ENCODE measurements at regions not wholly inside any gene's neighbourhood (a gene's known extent, or its start where the extent isn't known, plus 50 kb on each side); places are given as distances from the start of the nearest gene placed in this dataset.
A peak's percentile ranks its signal among the peaks of the same experiment; 100 is the strongest.

DNA sequence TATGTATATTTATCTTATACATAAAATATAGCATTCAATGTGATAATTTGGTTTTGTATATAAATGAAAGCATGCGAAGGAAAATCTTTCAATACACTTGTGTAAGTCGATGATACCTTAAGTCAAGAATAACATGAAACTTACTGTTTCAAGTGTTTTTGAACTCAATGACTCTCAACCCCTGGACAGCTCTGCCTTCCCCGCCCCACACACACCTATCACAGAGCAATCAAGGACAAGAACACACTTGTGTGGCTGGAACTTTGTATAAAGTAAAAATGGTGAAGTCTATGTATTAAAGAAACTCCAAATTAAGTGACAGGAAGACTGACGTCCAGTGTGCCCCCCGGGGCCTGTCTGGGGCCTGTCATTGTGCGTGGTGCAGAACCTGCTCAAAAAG, 478.6 kb upstream of the AKR1E2 start:
- peaks cover 47% of the 10 kb centered on the region for H3K4me1 Mint-ChIP-seq (ENCODE audit: low read depth)
- no peak overlapping the region for H3K27ac Mint-ChIP-seq
- no peak overlapping the region for H3K4me3 Mint-ChIP-seq
- H3K9me3 Mint-ChIP-seq: no peaks in the 10 kb centered on the region
- H3K27me3 Mint-ChIP-seq (ENCODE audit: insufficient read depth): no peaks in the 10 kb centered on the region; the same call in 1 of the 2 replicates
- TF ChIP-seq, protein P1, sequence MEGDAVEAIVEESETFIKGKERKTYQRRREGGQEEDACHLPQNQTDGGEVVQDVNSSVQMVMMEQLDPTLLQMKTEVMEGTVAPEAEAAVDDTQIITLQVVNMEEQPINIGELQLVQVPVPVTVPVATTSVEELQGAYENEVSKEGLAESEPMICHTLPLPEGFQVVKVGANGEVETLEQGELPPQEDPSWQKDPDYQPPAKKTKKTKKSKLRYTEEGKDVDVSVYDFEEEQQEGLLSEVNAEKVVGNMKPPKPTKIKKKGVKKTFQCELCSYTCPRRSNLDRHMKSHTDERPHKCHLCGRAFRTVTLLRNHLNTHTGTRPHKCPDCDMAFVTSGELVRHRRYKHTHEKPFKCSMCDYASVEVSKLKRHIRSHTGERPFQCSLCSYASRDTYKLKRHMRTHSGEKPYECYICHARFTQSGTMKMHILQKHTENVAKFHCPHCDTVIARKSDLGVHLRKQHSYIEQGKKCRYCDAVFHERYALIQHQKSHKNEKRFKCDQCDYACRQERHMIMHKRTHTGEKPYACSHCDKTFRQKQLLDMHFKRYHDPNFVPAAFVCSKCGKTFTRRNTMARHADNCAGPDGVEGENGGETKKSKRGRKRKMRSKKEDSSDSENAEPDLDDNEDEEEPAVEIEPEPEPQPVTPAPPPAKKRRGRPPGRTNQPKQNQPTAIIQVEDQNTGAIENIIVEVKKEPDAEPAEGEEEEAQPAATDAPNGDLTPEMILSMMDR (IDR thresholded peaks at IDR 0.05): no peak
- DNase-seq: no peak
- H3K36me3 Mint-ChIP-seq (ENCODE audit: low read depth): peaks cover 6% of the 10 kb centered on the region

DNA sequence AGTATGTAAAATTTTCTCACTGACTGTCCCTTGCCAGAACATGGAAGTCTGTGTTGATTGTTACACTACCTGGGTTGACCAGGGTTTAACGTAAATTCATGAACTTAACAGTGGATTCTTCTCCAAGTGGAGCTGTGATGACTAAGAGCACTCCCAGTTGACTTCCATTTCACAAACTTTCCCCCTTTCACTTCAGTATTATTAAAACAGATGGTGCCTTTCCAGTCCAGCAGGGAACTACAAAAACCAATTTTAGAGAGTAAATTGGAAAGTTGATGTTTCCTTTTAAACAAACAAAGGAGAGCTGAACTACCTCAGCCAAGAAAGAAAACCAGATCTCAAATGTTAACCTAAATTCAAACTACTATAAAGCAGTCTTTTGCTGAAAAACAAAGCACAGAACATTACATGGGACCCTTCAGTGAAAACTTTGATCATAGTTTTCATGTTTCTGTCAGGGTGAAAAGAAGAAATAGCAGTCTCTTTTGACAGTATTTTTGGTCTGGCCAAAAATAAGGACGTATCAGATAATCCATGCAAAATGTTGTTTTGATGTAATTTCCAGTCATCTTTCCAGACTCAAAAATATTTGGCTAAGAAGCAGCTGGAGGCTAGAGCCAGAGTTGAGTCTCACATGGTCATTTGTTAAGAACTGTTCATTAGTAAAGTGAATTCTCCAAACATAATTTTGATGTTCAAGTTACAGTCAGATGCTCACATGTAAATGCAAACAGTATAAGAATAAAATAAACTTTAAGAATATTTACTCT, 479.9 kb upstream of the AKR1E2 start:
- Mint-ChIP-seq H3K4me3 (no peak overlapping the region; the same call in 1 of the 2 replicates), H3K4me1 (ENCODE audit: low read depth) (peaks cover 34% of the 10 kb centered on the region), H3K36me3 (ENCODE audit: low read depth) (peaks cover 11% of the 10 kb centered on the region), H3K9me3 (no peaks in the 10 kb centered on the region), H3K27ac (peak overlapping the region; percentile 99), H3K27me3 (ENCODE audit: insufficient read depth) (no peaks in the 10 kb centered on the region; the same call in 1 of the 2 replicates)
- TF ChIP-seq, protein P1 (IDR thresholded peaks at IDR 0.05): no peak
- DNase-seq: no peak

DNA sequence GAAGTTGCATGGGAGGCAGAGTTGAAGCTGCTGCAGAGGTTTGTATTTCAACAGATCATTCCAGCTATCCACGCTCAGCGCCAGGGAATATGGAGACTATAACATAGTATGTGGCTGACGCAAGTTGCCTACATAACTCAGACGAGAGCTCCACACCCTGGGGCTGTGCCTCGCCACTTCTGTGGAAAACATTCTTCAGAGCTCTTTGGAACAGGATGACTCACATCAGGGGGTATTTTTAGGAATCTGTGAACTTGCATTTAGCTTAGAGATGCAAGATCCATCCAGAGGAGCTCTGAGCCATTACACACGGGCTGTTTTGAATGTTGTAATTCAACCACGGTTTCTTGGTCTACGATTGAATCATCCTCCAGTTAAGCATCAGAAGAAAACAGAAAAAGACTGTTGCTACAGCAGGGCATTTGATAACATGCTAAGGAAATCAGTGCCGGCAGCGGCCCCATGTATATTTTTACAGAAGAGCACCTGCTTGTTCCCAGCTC, 481.5 kb upstream of the AKR1E2 start:
- peak overlapping the region; percentile 71 for H3K4me3 Mint-ChIP-seq
- peak overlapping the region; percentile 99 for H3K27ac Mint-ChIP-seq
- DNase-seq: peak; percentile 100
- peaks cover 11% of the 10 kb centered on the region for H3K36me3 Mint-ChIP-seq (ENCODE audit: low read depth)
- H3K9me3 Mint-ChIP-seq: no peaks in the 10 kb centered on the region
- H3K27me3 Mint-ChIP-seq (ENCODE audit: insufficient read depth): no peaks in the 10 kb centered on the region; the same call in 1 of the 2 replicates
- TF ChIP-seq, protein P1 (IDR thresholded peaks at IDR 0.05): peak; percentile 53
- H3K4me1 Mint-ChIP-seq (ENCODE audit: low read depth): peaks cover 39% of the 10 kb centered on the region

DNA sequence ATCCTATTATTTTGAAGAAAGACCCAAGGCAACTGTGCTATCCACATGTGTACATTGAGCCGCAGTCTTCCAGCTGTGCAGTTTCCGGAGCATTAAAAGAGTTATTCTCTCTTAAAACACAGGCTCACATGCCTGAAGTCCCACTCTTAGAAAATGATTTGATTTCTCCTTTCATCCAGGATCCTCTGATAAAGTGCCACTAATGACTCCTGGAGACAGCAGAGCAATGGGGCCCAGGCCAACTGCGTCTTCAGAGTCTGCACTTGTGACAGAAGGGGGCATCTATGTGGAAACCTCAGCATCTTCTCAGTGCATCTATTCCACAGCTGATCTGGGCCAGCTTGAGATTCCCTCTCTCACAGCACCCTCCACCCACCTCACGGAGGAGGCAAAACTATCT, 482.1 kb upstream of the AKR1E2 start:
- peak overlapping the region; percentile 71 for H3K4me3 Mint-ChIP-seq
- H3K9me3 Mint-ChIP-seq: no peaks in the 10 kb centered on the region
- no peaks in the 10 kb centered on the region; the same call in 1 of the 2 replicates for H3K27me3 Mint-ChIP-seq (ENCODE audit: insufficient read depth)
- H3K36me3 Mint-ChIP-seq (ENCODE audit: low read depth): peaks cover 11% of the 10 kb centered on the region
- peak; percentile 10 for DNase-seq
- H3K4me1 Mint-ChIP-seq (ENCODE audit: low read depth): peaks cover 39% of the 10 kb centered on the region
- TF ChIP-seq, protein P1 (IDR thresholded peaks at IDR 0.05): no peak
- peak overlapping the region; percentile 99 for H3K27ac Mint-ChIP-seq

DNA sequence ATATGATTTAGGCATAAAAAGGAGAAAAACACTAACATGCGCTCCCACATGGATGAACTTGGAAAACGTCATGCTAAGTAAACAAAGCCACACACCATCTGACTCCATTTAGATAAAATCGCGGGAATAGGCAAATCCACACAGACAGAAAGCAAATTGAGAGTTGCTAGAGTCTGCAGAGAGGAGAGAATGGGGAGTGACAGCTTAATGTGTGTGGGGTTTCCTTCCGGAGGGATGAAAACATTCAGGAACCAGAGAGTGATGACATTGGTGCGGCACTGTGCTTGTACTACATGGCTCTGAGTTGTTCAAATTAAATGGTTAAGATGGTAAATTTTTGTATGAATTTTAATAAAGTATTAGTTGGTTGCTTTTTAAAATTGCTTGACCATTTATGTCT, 482.9 kb upstream of the AKR1E2 start:
- Mint-ChIP-seq H3K27me3 (ENCODE audit: insufficient read depth) (no peaks in the 10 kb centered on the region; the same call in 1 of the 2 replicates), H3K36me3 (ENCODE audit: low read depth) (peaks cover 11% of the 10 kb centered on the region), H3K27ac (peak overlapping the region; percentile 45), H3K9me3 (no peaks in the 10 kb centered on the region), H3K4me1 (ENCODE audit: low read depth) (peaks cover 39% of the 10 kb centered on the region), H3K4me3 (no peak overlapping the region)
- DNase-seq: no peak
- TF ChIP-seq, protein P1 (IDR thresholded peaks at IDR 0.05): no peak

Measured in HFFc6 (cell line).